HEK293T (cell line): ENCODE measurements at regions not wholly inside any gene's neighbourhood (a gene's known extent, or its start where the extent isn't known, plus 50 kb on each side); places are given as distances from the start of the nearest gene placed in this dataset.

Experiments used
- BHLHE40 ChIP-seq: fragments of 450-650 bp; IDR thresholded peaks from 2 replicates; pipeline ENCODE4 v1.6.1; 2016; ENCODE audit warnings: mild to moderate bottlenecking, moderate library complexity, borderline replicate concordance
- ELF4 ChIP-seq: fragments of 450-650 bp; IDR thresholded peaks from 2 replicates; pipeline ENCODE4 v1.6.1; 2017; ENCODE audit warnings: antibody characterized with exemption
- FOXA1 ChIP-seq: fragments of 450-650 bp; IDR thresholded peaks from 2 replicates; pipeline ENCODE4 v1.6.1; 2016; ENCODE audit warnings: mild to moderate bottlenecking
- FOXK2 ChIP-seq: fragments of 450-650 bp; IDR thresholded peaks from 2 replicates; pipeline ENCODE4 v1.6.1; 2016; ENCODE audit warnings: mild to moderate bottlenecking
- HDGF ChIP-seq: fragments of 450-650 bp; IDR thresholded peaks from 2 replicates; pipeline ENCODE4 v1.6.1; 2017; ENCODE audit warnings: antibody characterized with exemption, borderline replicate concordance
- SP1 ChIP-seq: fragments of 450-650 bp; IDR thresholded peaks from 2 replicates; pipeline ENCODE4 v1.6.1; 2017
- SUZ12 ChIP-seq: fragments of 450-650 bp; IDR thresholded peaks from 2 replicates; pipeline ENCODE4 v1.6.1; 2016; ENCODE audit warnings: mild to moderate bottlenecking
- TARDBP ChIP-seq: fragments of 450-650 bp; IDR thresholded peaks from 2 replicates; pipeline ENCODE4 v1.6.1; 2016

- no peak for TF ChIP-seq SUZ12
- no peak for TF ChIP-seq BHLHE40
- no peak for TF ChIP-seq FOXA1
- no peak for TF ChIP-seq TARDBP
- TF ChIP-seq FOXK2: no peak
- no peak for TF ChIP-seq HDGF
- no peak for TF ChIP-seq SP1
- no peak for TF ChIP-seq ELF4
These were observed 1074.1 kb downstream of the SI start for GRCh38 chr3:164004205-164004604.
